Aorta (tissue), 5 donors: ENCODE measurements at regions not wholly inside any gene's neighbourhood (a gene's known extent, or its start where the extent isn't known, plus 50 kb on each side); places are given as distances from the start of the nearest gene placed in this dataset.

Source experiments
- ATAC-seq: fragments of 200-7000 bp; cut with Tn5 transposase; one replicate; pipeline ENCODE4 v1.9.1; 2022; ENCODE audit warnings: moderate library complexity; ENCODE audit not compliant: low FRiP score
- DNase-seq, 2 donors: peaks; one replicate each; pipeline ENCODE4 v3.0.0-alpha.2; 2020
- H3K27ac ChIP-seq, 2 donors: one replicate each; pipeline ENCODE4 v1.5.1; 2013; ENCODE audit warnings: low read length in 2 of 2, mild to moderate bottlenecking in 2 of 2, moderate library complexity in 2 of 2, control low read depth in 1 of 2, inconsistent platforms in 1 of 2, low read depth in 1 of 2
- H3K27me3 ChIP-seq, 2 donors: one replicate each; pipeline ENCODE4 v1.6.1; 2013; ENCODE audit warnings: control low read depth in 1 of 2, low read length in 1 of 2, mild to moderate bottlenecking in 1 of 2, moderate library complexity in 1 of 2; ENCODE audit not compliant: insufficient read depth in 2 of 2, control insufficient read depth in 1 of 2
- H3K36me3 ChIP-seq, 2 donors: one replicate each; pipeline ENCODE4 v1.6.1; 2013; ENCODE audit warnings: control low read depth in 1 of 2, low read length in 1 of 2, mild to moderate bottlenecking in 1 of 2; ENCODE audit not compliant: insufficient read depth in 2 of 2, control insufficient read depth in 1 of 2
- H3K4me1 ChIP-seq, 2 donors: one replicate each; pipeline ENCODE4 v1.6.1; 2013; ENCODE audit warnings: low read length in 2 of 2, control low read depth in 1 of 2, mild to moderate bottlenecking in 1 of 2, moderate library complexity in 1 of 2; ENCODE audit not compliant: insufficient read depth in 2 of 2, control insufficient read depth in 1 of 2
- H3K4me3 ChIP-seq, 2 donors: one replicate each; pipeline ENCODE4 v1.5.1; 2013; ENCODE audit warnings: low read length in 2 of 2, control low read depth in 1 of 2, mild to moderate bottlenecking in 1 of 2
- H3K9me3 ChIP-seq: one replicate; pipeline ENCODE4 v1.6.1; 2013; ENCODE audit warnings: mild to moderate bottlenecking, low read length; ENCODE audit not compliant: control insufficient read depth
- WGBS, 2 donors: extraction: QIAGEN DNeasy Blood & Tissue Kit; methylation state at CpG; one replicate each; pipeline ENCODE4 v1.1.7; 2013; 5-methylcytosine and 5-hydroxymethylcytosine counted together
- intact Hi-C, 2 donors: fragments of 100-400 bp; cut with DNase I; formaldehyde crosslinking; loops; one replicate each; pipeline versions ENCODE4 v1.14.2 to v1.15.0; 2022
- donor health status: healthy with polysubstance abuse.
- donor health status: Bipolar disorder and iron deficiency.
- donor health status: DM: no; HTN: no; CAD: no.
- donor health status: DM: no; HTN: no; CAD: no.
- donor health status: DM: yes; HTN: yes; CAD: no.

GRCh38 chr10:81127931-81128330, 590.2 kb downstream of the SH2D4B start:
- no peak overlapping the region for H3K4me3 ChIP-seq
- H3K27me3 ChIP-seq = no peaks in the 10 kb centered on the region
- H3K36me3 ChIP-seq = no peaks in the 10 kb centered on the region
- DNase-seq (no peak), ATAC-seq (no peak)
- H3K4me1 ChIP-seq = no peaks in the 10 kb centered on the region
- H3K27ac ChIP-seq = no peak overlapping the region
- intact Hi-C loops = no loop called here
- no peaks in the 10 kb centered on the region for H3K9me3 ChIP-seq
- WGBS, 2 donors = 8 to 21% methylated on average over 3 of the region's 3 CpGs

DNA sequence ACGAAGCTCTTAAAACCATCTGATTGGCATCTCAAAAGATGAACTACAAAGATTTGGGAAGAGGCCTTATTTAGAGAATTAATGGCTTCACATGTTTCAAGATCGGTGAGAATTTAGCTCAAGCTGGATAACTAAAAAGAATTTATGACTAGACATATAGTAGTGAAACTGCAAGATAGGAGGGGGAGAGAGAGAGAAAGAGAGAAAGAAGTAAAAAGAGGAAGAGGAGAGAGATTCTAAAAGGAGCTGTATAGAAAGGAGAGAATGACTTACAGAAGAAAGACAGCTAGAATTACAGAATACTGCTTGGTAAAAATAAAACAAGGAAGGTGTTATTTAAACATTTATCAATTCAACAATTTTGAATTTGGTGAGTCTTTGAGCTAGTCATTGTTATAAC, 592.3 kb downstream of the SH2D4B start:
- ATAC-seq (no peak), DNase-seq (no peak)
- WGBS, 2 donors = 85 to 89% methylated on average over 2 of the region's 2 CpGs
- Histone ChIP-seq H3K36me3 (no peaks in the 10 kb centered on the region), H3K27me3 (no peaks in the 10 kb centered on the region), H3K27ac (no peak overlapping the region), H3K4me3 (no peak overlapping the region), H3K4me1 (no peaks in the 10 kb centered on the region), H3K9me3 (no peaks in the 10 kb centered on the region)
- intact Hi-C loops = no loop called here

- ATAC-seq (no peak), DNase-seq (no peak)
- Histone ChIP-seq H3K36me3 (no peaks in the 10 kb centered on the region), H3K27ac (no peak overlapping the region), H3K4me3 (no peak overlapping the region), H3K27me3 (no peaks in the 10 kb centered on the region), H3K9me3 (peaks cover 3% of the 10 kb centered on the region), H3K4me1 (no peaks in the 10 kb centered on the region)
- intact Hi-C loops = no loop called here
- WGBS, 2 donors = 55 to 63% methylated on average over 3 of the region's 3 CpGs
Measured at GRCh38 chr10:81135851-81136250, 598.1 kb downstream of the SH2D4B start.

GRCh38 chr10:81136261-81136660, 598.6 kb downstream of the SH2D4B start:
- Histone ChIP-seq H3K27me3 (no peaks in the 10 kb centered on the region), H3K36me3 (no peaks in the 10 kb centered on the region), H3K4me1 (no peaks in the 10 kb centered on the region), H3K4me3 (no peak overlapping the region), H3K9me3 (peaks cover 3% of the 10 kb centered on the region), H3K27ac (no peak overlapping the region)
- 77 to 80% methylated on average over 2 of the region's 2 CpGs for WGBS, 2 donors
- no peak for DNase-seq
- intact Hi-C loops = no loop called here
- ATAC-seq = no peak

DNA sequence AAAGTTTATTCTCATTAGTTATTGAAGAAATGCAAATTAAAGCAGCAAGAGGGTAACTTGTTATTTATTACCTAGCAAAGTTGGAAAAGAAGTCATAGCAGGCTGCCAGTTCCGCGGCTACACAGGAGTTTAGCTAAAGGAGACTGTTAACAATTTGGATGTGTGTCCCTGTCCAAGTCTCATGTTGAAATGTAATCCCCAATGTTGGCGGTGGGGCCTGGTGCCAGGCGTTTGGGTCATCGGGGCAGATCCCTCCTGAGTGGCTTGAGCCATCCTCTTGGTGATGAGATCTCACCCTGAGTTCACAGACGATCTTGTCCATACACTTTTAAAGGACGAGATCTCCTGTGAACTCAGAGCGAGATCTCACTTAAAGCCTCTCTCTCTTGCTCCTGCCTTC, 608.3 kb downstream of the SH2D4B start:
- ATAC-seq (no peak), DNase-seq (no peak)
- intact Hi-C loops = no loop called here
- Histone ChIP-seq H3K27ac (no peak overlapping the region), H3K36me3 (no peaks in the 10 kb centered on the region), H3K4me3 (no peak overlapping the region), H3K27me3 (no peaks in the 10 kb centered on the region), H3K4me1 (no peaks in the 10 kb centered on the region), H3K9me3 (no peaks in the 10 kb centered on the region)
- WGBS, 2 donors = 88 to 90% methylated on average over 8 of the region's 8 CpGs

DNA sequence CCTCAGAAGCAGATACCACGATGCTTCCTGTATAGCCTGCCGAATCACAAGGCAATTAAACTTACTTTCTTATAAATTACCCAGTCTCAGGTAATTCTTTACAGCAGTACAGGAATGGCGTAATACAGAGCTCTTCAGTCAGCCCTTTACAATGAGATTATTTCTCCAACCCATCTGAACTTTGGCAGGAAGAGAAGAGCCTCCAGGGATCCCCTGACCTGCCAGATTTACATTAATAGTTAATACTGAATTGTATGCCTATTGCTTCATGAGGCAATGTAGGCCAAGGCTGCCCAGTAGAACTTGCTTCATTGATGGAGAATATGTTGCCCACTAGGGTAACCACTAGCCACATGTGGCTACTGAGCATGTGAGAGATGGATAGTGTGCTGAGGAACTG, 608.7 kb downstream of the SH2D4B start:
- no peak overlapping the region for H3K4me3 ChIP-seq
- DNase-seq (no peak), ATAC-seq (no peak)
- no peaks in the 10 kb centered on the region for H3K36me3 ChIP-seq
- H3K4me1 ChIP-seq = no peaks in the 10 kb centered on the region
- intact Hi-C loops = no loop called here
- no peak overlapping the region for H3K27ac ChIP-seq
- no peaks in the 10 kb centered on the region for H3K27me3 ChIP-seq
- WGBS, 2 donors = 87% methylated on average over 3 of the region's 3 CpGs
- no peaks in the 10 kb centered on the region for H3K9me3 ChIP-seq

GRCh38 chr10:81152656-81153055, 615.0 kb downstream of the SH2D4B start:
- no peaks in the 10 kb centered on the region for H3K36me3 ChIP-seq
- intact Hi-C loops = no loop called here
- ATAC-seq (no peak), DNase-seq (no peak)
- no peak overlapping the region for H3K4me3 ChIP-seq
- H3K27ac ChIP-seq = no peak overlapping the region
- H3K27me3 ChIP-seq = no peaks in the 10 kb centered on the region
- no peaks in the 10 kb centered on the region for H3K9me3 ChIP-seq
- no peaks in the 10 kb centered on the region for H3K4me1 ChIP-seq

GRCh38 chr10:81157681-81158080, 620.0 kb downstream of the SH2D4B start:
- Histone ChIP-seq H3K27ac (no peak overlapping the region), H3K27me3 (no peaks in the 10 kb centered on the region), H3K4me1 (no peaks in the 10 kb centered on the region), H3K9me3 (no peaks in the 10 kb centered on the region), H3K36me3 (no peaks in the 10 kb centered on the region), H3K4me3 (no peak overlapping the region)
- ATAC-seq (no peak), DNase-seq (no peak)
- intact Hi-C loops = no loop called here

DNA sequence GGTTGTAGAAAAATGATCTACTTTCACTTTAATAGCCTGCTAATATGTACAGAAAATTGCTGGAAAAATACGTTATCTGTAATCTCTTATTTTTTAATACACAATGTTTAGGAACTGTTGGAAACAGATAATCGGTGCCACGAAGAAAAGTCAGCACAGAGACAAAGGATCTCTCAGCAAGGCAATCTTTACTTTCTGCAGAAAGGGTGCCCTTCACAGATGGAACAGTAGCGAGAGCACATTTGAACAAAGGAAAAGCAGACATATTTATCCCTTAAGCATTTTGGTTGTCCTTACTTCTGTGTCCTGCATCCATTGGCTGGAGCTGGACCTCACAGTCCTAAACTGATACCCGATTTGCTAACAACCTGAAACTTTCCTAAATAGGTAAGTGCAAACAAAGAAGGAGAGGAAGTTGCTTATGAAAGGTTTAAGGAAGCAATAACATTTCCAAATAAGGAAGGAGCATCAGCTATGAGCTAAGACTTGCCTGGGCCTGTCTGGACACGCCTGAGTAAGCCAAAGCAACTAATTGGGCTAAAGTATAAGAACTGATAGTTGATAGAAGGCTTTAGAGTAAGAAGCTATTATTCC, 640.0 kb downstream of the SH2D4B start:
- 86 to 90% methylated on average over 6 of the region's 6 CpGs for WGBS, 2 donors
- ATAC-seq = no peak
- intact Hi-C loops = no loop called here

More for the DNA sequence above, 640.0 kb downstream of the SH2D4B start:
- Histone ChIP-seq H3K4me1 (no peaks in the 10 kb centered on the region), H3K36me3 (no peaks in the 10 kb centered on the region), H3K9me3 (no peaks in the 10 kb centered on the region), H3K27me3 (no peaks in the 10 kb centered on the region), H3K4me3 (no peak overlapping the region), H3K27ac (no peak overlapping the region)
- DNase-seq = no peak
